ENCODE measurements at regions not wholly inside any gene's neighbourhood (a gene's known extent, or its start where the extent isn't known, plus 50 kb on each side); places are given as distances from the start of the nearest gene placed in this dataset.

DNA sequence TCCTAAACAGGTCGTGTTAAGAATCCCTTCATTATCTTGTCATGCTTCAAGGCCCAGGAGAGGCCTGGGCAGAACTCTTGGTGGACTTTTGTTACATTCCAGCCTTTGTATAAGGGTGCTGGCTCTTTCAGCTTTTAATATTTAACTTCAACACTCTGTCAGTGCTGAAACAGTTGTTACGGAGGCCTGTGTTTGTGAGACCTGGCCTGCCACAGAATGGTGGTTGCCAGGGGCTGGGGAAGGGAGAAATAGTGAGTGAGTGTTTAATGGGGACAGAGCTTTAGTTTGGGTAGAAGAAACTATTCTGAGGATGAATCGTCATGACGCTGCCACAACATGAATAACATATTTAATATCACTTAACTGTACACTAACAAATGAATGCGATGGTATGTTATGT is 1027.6 kb upstream of the PRKX start:
- Histone ChIP-seq H4K91ac (ENCODE audit: insufficient read depth, low read depth, low read length) (no peak overlapping the region), H3K56ac (ENCODE audit: extremely low read depth, insufficient read depth, low read length) (no peak overlapping the region), H3K79me1 (ENCODE audit: low read depth in 1 of 2, low read length in 2 of 2) (no peaks in the 10 kb centered on the region), H3K27me3 (ENCODE audit: control insufficient read depth, insufficient read depth, low read length) (no peaks in the 10 kb centered on the region), H2BK5ac (ENCODE audit: low read depth, low read length, poor library complexity, severe bottlenecking) (no peak overlapping the region), H2BK120ac (ENCODE audit: low read depth, low read length) (no peak overlapping the region), H3K4me1 (ENCODE audit: control insufficient read depth, insufficient read depth, low read length) (no peaks in the 10 kb centered on the region), H2AFZ (replicated peaks; ENCODE audit: low read length, poor library complexity) (no peak overlapping the region), H3K4me2 (ENCODE audit: low read depth, low read length) (no peak overlapping the region), H3K14ac (replicated peaks; ENCODE audit: low read depth, low read length) (no peak overlapping the region), H4K5ac (ENCODE audit: low read depth, low read length) (no peak overlapping the region), H3K36me3 (ENCODE audit: control insufficient read depth, insufficient read depth, low read length) (no peaks in the 10 kb centered on the region), H2BK20ac (ENCODE audit: low read depth, low read length) (no peak overlapping the region), H3K9me1 (ENCODE audit: insufficient read depth, low read length) (no peaks in the 10 kb centered on the region), H3K18ac (ENCODE audit: low read depth, low read length) (no peak overlapping the region), H3K9ac (ENCODE audit: low read depth, low read length) (no peak overlapping the region), H3K9me3 (ENCODE audit: control insufficient read depth, insufficient read depth, low read length) (0 out of 2 replicates have a peak, but pooled peaks cover 2% of the 10 kb centered on the region), H3K4ac (ENCODE audit: low read depth, low read length) (no peak overlapping the region), H4K8ac (ENCODE audit: low read depth in 2 of 2, low read length in 2 of 2) (no peak overlapping the region), H2AK9ac (replicated peaks; ENCODE audit: low read depth, low read length, poor library complexity) (no peak overlapping the region), H3K27ac (ENCODE audit: insufficient read depth, low read length) (no peak overlapping the region), H4K20me1 (ENCODE audit: insufficient read depth, low read length) (no peaks in the 10 kb centered on the region), H2AK5ac (ENCODE audit: low read depth, low read length) (no peak overlapping the region), H3K4me3 (ENCODE audit: insufficient read depth, low read depth, low read length) (no peak overlapping the region), H3K23ac (ENCODE audit: low read depth, low read length) (no peak overlapping the region), H2BK15ac (ENCODE audit: low read depth, low read length) (no peak overlapping the region)
- no peak for TF ChIP-seq POLR2A (IDR thresholded peaks at IDR 0.05; ENCODE audit: low read depth, low read length)
- TF ChIP-seq, protein P1, sequence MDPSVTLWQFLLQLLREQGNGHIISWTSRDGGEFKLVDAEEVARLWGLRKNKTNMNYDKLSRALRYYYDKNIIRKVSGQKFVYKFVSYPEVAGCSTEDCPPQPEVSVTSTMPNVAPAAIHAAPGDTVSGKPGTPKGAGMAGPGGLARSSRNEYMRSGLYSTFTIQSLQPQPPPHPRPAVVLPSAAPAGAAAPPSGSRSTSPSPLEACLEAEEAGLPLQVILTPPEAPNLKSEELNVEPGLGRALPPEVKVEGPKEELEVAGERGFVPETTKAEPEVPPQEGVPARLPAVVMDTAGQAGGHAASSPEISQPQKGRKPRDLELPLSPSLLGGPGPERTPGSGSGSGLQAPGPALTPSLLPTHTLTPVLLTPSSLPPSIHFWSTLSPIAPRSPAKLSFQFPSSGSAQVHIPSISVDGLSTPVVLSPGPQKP (IDR thresholded peaks at IDR 0.05; ENCODE audit: borderline replicate concordance, low read depth, low read length) = no peak
- intact Hi-C loops (cut with micrococcal nuclease) (no loop called here), in situ Hi-C loops (cut with MboI; ENCODE audit: low sequenced_read_pairs) (no loop called here), dilution Hi-C loops (cut with HindIII; ENCODE audit: low sequenced_read_pairs, unreplicated experiment) (no loop called here)
- ChIA-PET POLR2A (ENCODE audit: unreplicated experiment) (no interaction called here), CTCF (no interaction called here)
- BruUV-seq (replicated peaks) = no TSS peak
- no CpG with 5 or more reads among the region's 5 CpGs for WGBS, 2 experiments (ENCODE audit: extremely low coverage in 2 of 2, insufficient read length in 1 of 2)
- ATAC-seq (ENCODE audit: low read depth) = no peak
- no peak for DNase-seq

Data from IMR-90 (cell line).